Mucosa of rectum (tissue), 2 donors: ENCODE measurements at regions not wholly inside any gene's neighbourhood (a gene's known extent, or its start where the extent isn't known, plus 50 kb on each side); places are given as distances from the start of the nearest gene placed in this dataset.
"Not testable (repeated sequence)": the region's sequence is repeated elsewhere in the genome, so short reads cannot be mapped to it uniquely, and the experiment has no call there.

Source experiments
- H3K27ac ChIP-seq, 2 donors: one replicate each; pipeline ENCODE4 v1.7.0; 2013; ENCODE audit warnings: inconsistent platforms in 2 of 2, low read depth in 2 of 2, low read length in 2 of 2
- H3K27me3 ChIP-seq, 2 donors: one replicate each; pipeline ENCODE4 v1.7.0; 2013; ENCODE audit warnings: low read length in 2 of 2; ENCODE audit not compliant: control insufficient read depth in 2 of 2, insufficient read depth in 2 of 2
- H3K36me3 ChIP-seq, 2 donors: one replicate each; pipeline ENCODE4 v1.7.0; 2013; ENCODE audit warnings: low read length in 2 of 2; ENCODE audit not compliant: control insufficient read depth in 2 of 2, insufficient read depth in 2 of 2
- H3K4me1 ChIP-seq, 2 donors: one replicate each; pipeline ENCODE4 v1.7.0; 2013; ENCODE audit warnings: low read length in 2 of 2, mild to moderate bottlenecking in 1 of 2; ENCODE audit not compliant: control insufficient read depth in 2 of 2, insufficient read depth in 2 of 2
- H3K4me3 ChIP-seq, 2 donors: one replicate each; pipeline ENCODE4 v1.7.0; 2013; ENCODE audit warnings: low read length in 2 of 2
- H3K9ac ChIP-seq, 2 donors: one replicate each; pipeline ENCODE4 v1.7.0; 2013; ENCODE audit warnings: low read length in 2 of 2, low read depth in 1 of 2, mild to moderate bottlenecking in 1 of 2
- H3K9me3 ChIP-seq, 2 donors: one replicate each; pipeline ENCODE4 v1.7.0; 2013; ENCODE audit warnings: low read length in 2 of 2; ENCODE audit not compliant: control insufficient read depth in 2 of 2
- donor health status: healthy.
- donor health status: Normal muscosa, but diverticular disease.

GRCh38 chr12:131458931-131459772 is 251.7 kb upstream of the SFSWAP start:
- Histone ChIP-seq H3K27me3 (peaks cover 3 to 4% of the 10 kb centered on the region in 2 donors), H3K9me3 (no peaks in the 10 kb centered on the region)

GRCh38 chr12:131459773-131460365 is 251.0 kb upstream of the SFSWAP start:
- no peak overlapping the region for H3K9ac ChIP-seq
- no peak overlapping the region for H3K27ac ChIP-seq
- no peaks in the 10 kb centered on the region for H3K36me3 ChIP-seq
- no peaks in the 10 kb centered on the region for H3K9me3 ChIP-seq
- H3K4me1 ChIP-seq = no peaks in the 10 kb centered on the region
- no peak overlapping the region for H3K4me3 ChIP-seq
- peaks cover 3 to 4% of the 10 kb centered on the region in 2 donors for H3K27me3 ChIP-seq

More at GRCh38 chr12:131458931-131459772, 251.7 kb upstream of the SFSWAP start:
- Histone ChIP-seq H3K4me3 (no peak overlapping the region), H3K27ac (no peak overlapping the region), H3K4me1 (no peaks in the 10 kb centered on the region), H3K36me3 (no peaks in the 10 kb centered on the region), H3K9ac (no peak overlapping the region)

- H3K9ac ChIP-seq = no peak overlapping the region
- H3K9me3 ChIP-seq = no peaks in the 10 kb centered on the region
- H3K27ac ChIP-seq = no peak overlapping the region
- H3K36me3 ChIP-seq = no peaks in the 10 kb centered on the region
- no peak overlapping the region for H3K4me3 ChIP-seq
- no peaks in the 10 kb centered on the region for H3K4me1 ChIP-seq
- H3K27me3 ChIP-seq = peaks cover 3 to 4% of the 10 kb centered on the region in 2 donors
Observed at GRCh38 chr12:131460520-131460919, 250.4 kb upstream of the SFSWAP start.

DNA sequence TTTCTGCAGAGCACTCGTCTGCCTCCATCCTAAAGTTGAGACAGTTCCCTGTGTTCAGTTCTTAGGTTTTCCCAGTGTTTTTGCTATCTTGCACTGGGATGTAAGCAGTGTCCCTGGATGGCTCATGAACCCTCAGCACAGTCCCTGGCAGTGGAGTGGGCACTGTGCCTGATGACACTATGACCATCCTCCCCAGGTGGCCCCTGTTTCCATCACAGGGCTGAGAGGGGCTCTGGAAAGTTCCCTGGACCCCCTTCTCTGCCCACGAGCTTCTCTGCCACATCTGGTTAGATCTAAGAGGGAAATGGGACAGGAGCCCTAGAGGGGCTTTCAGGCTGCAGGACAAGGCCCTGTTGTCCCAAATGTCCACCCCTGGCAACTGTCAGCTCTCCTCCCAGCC is 249.8 kb upstream of the SFSWAP start:
- no peaks in the 10 kb centered on the region for H3K4me1 ChIP-seq
- no peak overlapping the region for H3K4me3 ChIP-seq
- H3K9ac ChIP-seq = no peak overlapping the region
- no peak overlapping the region for H3K27ac ChIP-seq
- H3K9me3 ChIP-seq = no peaks in the 10 kb centered on the region
- peaks cover 3 to 4% of the 10 kb centered on the region in 2 donors for H3K27me3 ChIP-seq
- H3K36me3 ChIP-seq = no peaks in the 10 kb centered on the region

GRCh38 chr12:131463174-131463573 is 247.7 kb upstream of the SFSWAP start:
- no peak overlapping the region for H3K27ac ChIP-seq
- no peak overlapping the region for H3K4me3 ChIP-seq
- no peaks in the 10 kb centered on the region for H3K4me1 ChIP-seq
- no peaks in the 10 kb centered on the region for H3K9me3 ChIP-seq
- H3K36me3 ChIP-seq = no peaks in the 10 kb centered on the region
- H3K27me3 ChIP-seq = peaks cover 0 to 4% of the 10 kb centered on the region in 2 donors
- H3K9ac ChIP-seq = no peak overlapping the region

DNA sequence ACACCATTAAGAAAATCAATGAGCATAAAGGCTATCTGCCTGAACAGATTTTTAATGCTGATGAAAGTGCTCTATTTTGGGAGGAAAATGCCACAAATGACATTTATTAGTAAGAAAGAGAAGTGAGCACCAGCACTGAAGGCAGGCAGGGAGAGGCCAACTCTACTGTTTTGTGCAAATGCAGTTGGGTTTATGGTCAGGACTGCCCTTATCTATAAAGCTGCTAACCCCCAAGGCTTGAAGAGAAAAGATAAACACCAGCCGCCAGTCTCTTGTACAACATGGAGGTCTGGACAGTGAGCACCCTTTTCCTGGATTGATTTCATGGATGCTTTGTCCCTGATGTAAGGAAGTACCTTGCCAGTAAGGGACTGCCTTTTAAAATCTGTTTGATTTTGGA is 246.8 kb upstream of the SFSWAP start:
- peaks cover 0 to 4% of the 10 kb centered on the region in 2 donors for H3K27me3 ChIP-seq
- no peak overlapping the region for H3K27ac ChIP-seq
- no peak overlapping the region for H3K9ac ChIP-seq
- H3K9me3 ChIP-seq = no peaks in the 10 kb centered on the region
- H3K36me3 ChIP-seq = no peaks in the 10 kb centered on the region
- no peak overlapping the region for H3K4me3 ChIP-seq
- H3K4me1 ChIP-seq = no peaks in the 10 kb centered on the region

- no peak overlapping the region for H3K9ac ChIP-seq
- no peak overlapping the region for H3K4me3 ChIP-seq
- peaks cover 0 to 4% of the 10 kb centered on the region in 2 donors for H3K27me3 ChIP-seq
- H3K27ac ChIP-seq = no peak overlapping the region
- H3K36me3 ChIP-seq = no peaks in the 10 kb centered on the region
- H3K4me1 ChIP-seq = no peaks in the 10 kb centered on the region
- no peaks in the 10 kb centered on the region for H3K9me3 ChIP-seq
Observed at GRCh38 chr12:131466306-131466705, 244.6 kb upstream of the SFSWAP start.

- no peak overlapping the region for H3K4me3 ChIP-seq
- no peak overlapping the region for H3K27ac ChIP-seq
- no peak overlapping the region for H3K9ac ChIP-seq
- peaks cover 0 to 4% of the 10 kb centered on the region in 2 donors for H3K27me3 ChIP-seq
- H3K36me3 ChIP-seq = no peaks in the 10 kb centered on the region
- H3K4me1 ChIP-seq = no peaks in the 10 kb centered on the region
- no peaks in the 10 kb centered on the region for H3K9me3 ChIP-seq
Observed at GRCh38 chr12:131466932-131467331, 244.0 kb upstream of the SFSWAP start.

GRCh38 chr12:131468206-131468605 is 242.7 kb upstream of the SFSWAP start:
- no peaks in the 10 kb centered on the region for H3K36me3 ChIP-seq
- no peaks in the 10 kb centered on the region for H3K4me1 ChIP-seq
- H3K27ac ChIP-seq = no peak overlapping the region
- no peaks in the 10 kb centered on the region for H3K9me3 ChIP-seq
- H3K27me3 ChIP-seq = no peaks in the 10 kb centered on the region
- H3K4me3 ChIP-seq = no peak overlapping the region
- no peak overlapping the region for H3K9ac ChIP-seq

- H3K9ac ChIP-seq, H3K4me1 ChIP-seq, H3K27me3 ChIP-seq, H3K4me3 ChIP-seq, H3K36me3 ChIP-seq, H3K9me3 ChIP-seq, H3K27ac ChIP-seq: not testable (repeated sequence)
Observed at GRCh38 chr12:131469945-131470344, 240.9 kb upstream of the SFSWAP start.
